WTC11 (cell line): ENCODE measurements at regions not wholly inside any gene's neighbourhood (a gene's known extent, or its start where the extent isn't known, plus 50 kb on each side); places are given as distances from the start of the nearest gene placed in this dataset.

Experiments
- CBFB ChIP-seq: sonication (generic); formaldehyde crosslinking; IDR thresholded peaks from 2 replicates; pipeline ENCODE4 v1.8.1; 2022; ENCODE audit warnings: mild to moderate bottlenecking, low read depth, missing genetic modification reagents
- CTCF ChIP-seq: fragments of 200-600 bp; IDR thresholded peaks from 2 replicates; pipeline ENCODE4 v1.8.0; 2022; ENCODE audit warnings: antibody characterized with exemption
- ELF4 ChIP-seq: sonication (generic); formaldehyde crosslinking; IDR thresholded peaks from 2 replicates; pipeline ENCODE4 v1.8.1; 2022; ENCODE audit warnings: low read depth, mild to moderate bottlenecking, moderate library complexity, missing genetic modification reagents
- KAT7 ChIP-seq: sonication (generic); formaldehyde crosslinking; IDR thresholded peaks from 2 replicates; pipeline ENCODE4 v1.8.1; 2023; ENCODE audit warnings: missing genetic modification reagents, mild to moderate bottlenecking, borderline replicate concordance
- NR1H2 ChIP-seq: sonication (generic); formaldehyde crosslinking; IDR thresholded peaks from 2 replicates; pipeline ENCODE4 v1.9.0; 2021; ENCODE audit warnings: mild to moderate bottlenecking, moderate library complexity, missing genetic modification reagents
- PREB ChIP-seq: sonication (generic); formaldehyde crosslinking; IDR thresholded peaks from 2 replicates; pipeline ENCODE4 v1.8.1; 2022; ENCODE audit warnings: mild to moderate bottlenecking, missing genetic modification reagents, moderate library complexity, borderline replicate concordance
- TEAD4 ChIP-seq: sonication (generic); formaldehyde crosslinking; IDR thresholded peaks from 2 replicates; pipeline ENCODE4 v1.8.0; 2022; ENCODE audit warnings: mild to moderate bottlenecking, missing genetic modification reagents
- TP53 ChIP-seq: sonication (generic); formaldehyde crosslinking; IDR thresholded peaks from 2 replicates; pipeline ENCODE4 v1.8.1; 2023; ENCODE audit warnings: mild to moderate bottlenecking, missing genetic modification reagents
- USF2 ChIP-seq: sonication (generic); formaldehyde crosslinking; IDR thresholded peaks from 2 replicates; pipeline ENCODE4 v1.8.1; 2023; ENCODE audit warnings: mild to moderate bottlenecking, missing genetic modification reagents, moderate library complexity

GRCh38 chr18:40096675-40097074 is 1858.4 kb upstream of the PIK3C3 start:
- TF ChIP-seq ELF4 (CRISPR knock-in tag) = no peak
- no peak for TF ChIP-seq CTCF
- TF ChIP-seq TEAD4 (CRISPR knock-in tag) = no peak
- TF ChIP-seq KAT7 (CRISPR knock-in tag) = no peak
- TF ChIP-seq PREB (CRISPR knock-in tag) = no peak
- TF ChIP-seq USF2 (CRISPR knock-in tag) = no peak
- no peak for TF ChIP-seq CBFB (CRISPR knock-in tag)
- no peak for TF ChIP-seq TP53 (CRISPR knock-in tag)
- TF ChIP-seq NR1H2 (CRISPR knock-in tag) = no peak
